ENCODE measurements at regions not wholly inside any gene's neighbourhood (a gene's known extent, or its start where the extent isn't known, plus 50 kb on each side); places are given as distances from the start of the nearest gene placed in this dataset.

GRCh38 chr2:240247241-240247867, 106.9 kb upstream of the OTOS start:
- TF ChIP-seq, protein P1, sequence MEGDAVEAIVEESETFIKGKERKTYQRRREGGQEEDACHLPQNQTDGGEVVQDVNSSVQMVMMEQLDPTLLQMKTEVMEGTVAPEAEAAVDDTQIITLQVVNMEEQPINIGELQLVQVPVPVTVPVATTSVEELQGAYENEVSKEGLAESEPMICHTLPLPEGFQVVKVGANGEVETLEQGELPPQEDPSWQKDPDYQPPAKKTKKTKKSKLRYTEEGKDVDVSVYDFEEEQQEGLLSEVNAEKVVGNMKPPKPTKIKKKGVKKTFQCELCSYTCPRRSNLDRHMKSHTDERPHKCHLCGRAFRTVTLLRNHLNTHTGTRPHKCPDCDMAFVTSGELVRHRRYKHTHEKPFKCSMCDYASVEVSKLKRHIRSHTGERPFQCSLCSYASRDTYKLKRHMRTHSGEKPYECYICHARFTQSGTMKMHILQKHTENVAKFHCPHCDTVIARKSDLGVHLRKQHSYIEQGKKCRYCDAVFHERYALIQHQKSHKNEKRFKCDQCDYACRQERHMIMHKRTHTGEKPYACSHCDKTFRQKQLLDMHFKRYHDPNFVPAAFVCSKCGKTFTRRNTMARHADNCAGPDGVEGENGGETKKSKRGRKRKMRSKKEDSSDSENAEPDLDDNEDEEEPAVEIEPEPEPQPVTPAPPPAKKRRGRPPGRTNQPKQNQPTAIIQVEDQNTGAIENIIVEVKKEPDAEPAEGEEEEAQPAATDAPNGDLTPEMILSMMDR (conservative IDR thresholded peaks at IDR 0.05) = no peak
- TF ChIP-seq ZFX (IDR thresholded peaks at IDR 0.05) = no peak

Data from C4-2B (cell line).